Kasumi-1 (cell line): ENCODE measurements at regions not wholly inside any gene's neighbourhood (a gene's known extent, or its start where the extent isn't known, plus 50 kb on each side); places are given as distances from the start of the nearest gene placed in this dataset.
"Not testable (repeated sequence)": the region's sequence is repeated elsewhere in the genome, so short reads cannot be mapped to it uniquely, and the experiment has no call there.

ENCODE experiments used
- DNase-seq, 2 experiments: peaks; one replicate each; lab custom pipeline; 2025; lab: John Stamatoyannopoulos, UW

DNA sequence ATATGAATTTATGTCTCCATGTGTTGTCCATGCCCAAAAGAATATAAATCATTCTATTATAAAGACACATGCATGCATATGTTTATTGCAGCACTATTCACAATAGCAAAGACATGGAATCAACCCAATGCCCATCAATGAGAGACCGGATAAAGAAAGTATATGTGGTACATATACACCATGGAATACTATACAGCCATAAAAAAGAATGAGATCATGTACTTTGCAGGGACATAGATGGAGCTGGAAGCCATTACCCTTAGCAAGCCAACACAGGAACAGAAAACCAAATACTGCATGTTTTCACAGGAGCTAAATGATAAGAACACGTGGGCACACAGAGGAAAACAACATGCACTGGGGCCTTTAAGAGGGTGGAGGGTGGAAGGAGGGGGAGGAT is 639.1 kb downstream of the GATA3 start:
- not testable (repeated sequence) for DNase-seq

DNA sequence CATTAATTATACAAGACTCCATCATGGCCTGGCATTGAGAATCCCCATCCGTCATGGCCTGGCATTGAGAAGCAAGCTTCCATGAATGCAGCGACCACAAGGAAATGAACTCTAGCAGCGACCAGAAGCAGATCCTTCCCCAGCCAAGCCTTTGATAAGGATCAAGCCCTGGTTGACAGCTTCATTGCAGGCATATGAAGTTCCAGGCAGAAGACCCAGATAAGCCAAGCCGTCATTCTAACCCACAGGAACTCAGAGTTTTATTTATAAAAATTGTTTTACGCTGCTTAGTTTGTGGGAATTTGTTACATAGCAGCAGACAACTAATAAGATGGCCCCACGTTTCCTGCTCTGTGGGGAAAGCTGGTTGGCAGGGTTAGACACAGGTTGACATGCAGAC is 642.3 kb downstream of the GATA3 start:
- DNase-seq = no peak

DNA sequence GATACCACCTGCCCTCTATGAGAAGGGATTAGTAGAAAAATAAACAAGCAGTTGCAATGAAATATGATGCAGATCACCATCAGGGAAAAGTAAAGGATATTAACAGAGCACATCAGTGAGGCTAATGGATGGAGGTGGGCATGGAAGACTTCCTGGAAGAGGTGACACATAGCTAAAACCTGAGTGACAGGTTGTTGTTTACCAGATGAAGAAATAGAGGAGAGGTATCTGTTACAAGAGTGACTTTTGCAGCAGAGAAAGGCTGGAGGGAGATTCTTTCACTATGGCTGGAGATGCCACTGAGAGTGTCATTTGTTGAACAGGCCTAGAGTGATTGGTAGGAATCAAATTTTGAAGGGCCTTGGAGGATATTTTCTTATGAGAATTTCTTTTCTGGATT is 646.2 kb downstream of the GATA3 start:
- no peak for DNase-seq

DNA sequence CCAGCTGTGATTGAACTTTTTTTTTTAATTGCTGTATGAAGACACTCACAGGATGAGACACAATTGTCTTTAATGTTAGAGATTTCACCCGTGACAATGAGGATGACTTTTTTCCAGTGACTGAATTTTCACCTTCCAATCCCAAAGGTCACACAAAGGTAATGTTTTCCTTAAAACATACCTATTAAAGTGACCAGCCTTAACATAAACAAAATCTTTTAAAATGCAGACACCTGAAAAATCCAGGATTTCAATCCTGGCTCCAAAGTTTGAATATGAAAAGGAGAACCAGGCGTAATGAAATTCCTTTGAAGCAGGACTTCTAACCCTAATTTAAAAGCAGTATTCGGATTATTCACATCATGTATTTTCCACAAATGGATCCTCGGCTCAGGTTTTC is 647.7 kb downstream of the GATA3 start:
- no peak for DNase-seq

DNA sequence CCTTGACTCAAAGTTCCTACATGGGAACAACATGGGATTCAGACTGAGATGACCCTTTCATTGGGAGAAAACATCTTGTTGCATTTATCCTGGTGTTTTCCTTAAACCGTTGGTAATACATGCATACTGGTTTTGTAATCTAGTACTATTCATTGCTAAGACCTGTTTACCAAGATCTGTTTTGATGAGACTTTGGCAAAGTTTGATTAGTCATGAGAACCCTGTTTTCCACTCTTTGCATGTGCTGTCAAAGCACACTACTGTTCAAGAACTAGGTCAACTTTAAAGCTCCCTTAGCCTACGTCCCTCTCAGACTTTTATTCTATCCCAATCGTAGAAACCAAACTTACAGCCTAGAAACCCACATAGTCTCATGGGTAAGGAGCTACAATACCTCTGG is 650.9 kb downstream of the GATA3 start:
- no peak for DNase-seq

DNA sequence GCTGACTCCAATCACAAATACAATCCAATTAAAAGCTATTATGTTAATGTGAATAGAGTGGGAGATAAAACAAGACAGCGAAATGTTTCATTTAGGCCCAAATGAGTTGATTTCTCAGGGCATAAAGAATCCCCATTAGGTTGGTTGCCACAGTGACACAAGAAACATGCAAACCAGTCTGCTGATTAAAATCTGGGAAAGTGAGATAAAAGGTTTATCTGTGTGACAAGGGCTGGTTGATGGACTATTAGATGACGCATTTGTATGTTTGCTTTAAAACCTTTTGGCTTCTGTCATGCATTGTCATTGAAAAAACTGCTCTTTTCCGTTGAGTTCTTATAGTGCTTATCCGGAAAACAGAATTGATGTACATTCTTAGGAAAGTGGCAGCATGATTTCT is 658.2 kb downstream of the GATA3 start:
- DNase-seq = no peak

DNA sequence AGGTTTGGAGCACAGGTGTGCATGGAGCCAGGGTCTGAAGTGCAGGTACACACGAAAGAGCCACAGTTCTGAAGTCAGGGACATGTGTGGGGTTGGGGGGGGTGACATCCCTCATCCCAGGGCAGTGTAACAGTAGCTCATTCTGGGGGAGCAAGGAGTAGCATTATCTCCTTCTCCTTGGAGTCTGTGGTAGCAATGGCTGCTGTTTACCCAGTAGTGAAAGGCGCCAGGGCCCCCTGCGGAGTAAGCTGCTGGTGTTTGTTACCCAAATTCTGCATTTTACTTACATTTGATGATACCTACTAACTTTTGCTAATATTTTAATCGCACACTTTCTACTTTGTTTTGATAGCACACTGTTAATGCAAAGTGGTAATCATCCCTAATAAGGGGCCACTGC is 665.5 kb downstream of the GATA3 start:
- DNase-seq = no peak

DNA sequence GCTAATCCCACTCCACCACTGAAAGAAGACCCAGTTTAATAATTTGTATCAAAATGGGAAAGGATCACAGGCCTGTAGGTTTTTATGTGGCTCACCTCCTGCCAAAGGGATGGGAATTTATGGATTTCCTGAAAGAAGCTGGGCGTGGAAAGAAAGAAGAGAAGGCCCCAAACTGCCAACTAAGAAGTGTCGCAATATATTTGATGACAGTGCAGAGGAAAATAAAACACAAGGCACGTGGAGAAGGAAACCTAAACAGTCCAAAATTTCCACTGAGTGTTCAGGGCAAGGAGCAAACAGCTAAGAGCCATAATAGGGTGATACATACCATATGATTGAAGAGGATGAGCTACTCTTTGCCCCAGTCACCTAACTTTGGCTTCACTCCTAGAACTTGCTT is 667.2 kb downstream of the GATA3 start:
- no peak for DNase-seq

DNA sequence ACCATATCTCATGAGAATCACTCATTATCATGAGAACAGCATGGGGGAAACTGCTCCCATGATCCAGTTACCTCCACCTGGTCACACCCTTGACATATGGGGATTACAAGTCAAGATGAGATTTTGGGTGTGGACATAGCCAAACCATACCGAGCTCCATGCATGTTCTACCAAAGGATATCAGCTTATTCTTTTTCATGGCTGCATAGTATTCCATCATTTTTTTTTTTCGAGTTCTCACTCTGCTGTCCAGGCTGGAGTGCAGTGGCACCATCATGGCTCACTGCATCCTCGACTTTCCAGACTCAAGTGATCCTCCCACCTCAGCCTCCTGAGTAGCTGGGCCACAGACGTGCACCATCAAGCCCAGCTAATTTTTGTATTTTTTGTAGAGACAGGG is 668.3 kb downstream of the GATA3 start:
- DNase-seq = no peak

DNA sequence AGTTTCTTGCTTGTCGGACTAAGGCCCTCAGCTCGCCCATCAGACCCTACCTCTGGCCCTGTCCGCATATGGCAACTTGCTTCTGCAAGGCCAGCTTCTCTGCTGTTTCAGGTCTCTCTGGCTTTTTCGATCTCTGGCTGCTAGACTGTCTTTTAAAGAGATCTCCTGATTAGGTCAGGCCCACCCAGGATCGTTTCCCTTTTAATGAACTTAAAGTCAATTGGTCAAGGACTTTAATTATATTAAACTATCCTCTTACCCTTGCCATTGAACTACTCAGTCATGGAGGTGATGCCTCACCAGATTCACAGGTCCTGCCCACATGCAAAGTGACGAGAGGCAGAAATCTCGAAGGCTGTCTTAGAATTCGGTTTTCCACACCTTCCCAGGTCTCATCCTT is 670.9 kb downstream of the GATA3 start:
- DNase-seq = no peak

DNA sequence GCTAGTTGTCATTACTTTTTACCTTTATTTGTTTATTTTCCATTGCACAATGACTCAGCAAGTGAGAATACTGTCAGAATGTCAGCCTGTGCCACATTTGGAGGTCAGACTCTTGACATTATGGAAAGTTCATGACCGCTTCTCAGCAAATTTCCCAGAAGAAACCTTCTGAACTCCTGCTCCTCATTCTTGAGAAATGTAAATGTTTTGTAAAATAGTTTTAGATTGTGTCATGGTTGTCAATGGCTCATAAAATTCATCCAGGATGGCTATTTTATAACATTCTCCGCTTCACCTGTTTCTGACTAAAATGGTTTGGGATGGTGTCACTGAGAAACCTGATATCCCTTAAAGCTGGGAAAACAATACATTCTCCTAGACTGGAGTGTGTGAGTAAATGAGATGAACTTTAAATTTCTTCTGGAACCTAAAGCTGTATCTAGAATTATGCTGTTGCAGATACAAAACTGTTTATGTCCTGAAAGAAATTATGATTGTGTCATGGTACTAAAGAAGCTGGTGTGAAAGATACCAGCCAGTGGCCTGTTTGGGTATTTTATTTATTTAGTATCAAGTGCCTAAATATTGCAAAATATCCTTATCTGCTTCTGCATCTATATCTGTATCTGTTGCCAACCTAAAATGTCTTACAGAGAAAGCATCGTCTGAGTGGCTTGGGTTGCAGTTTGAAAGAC is 671.7 kb downstream of the GATA3 start:
- no peak for DNase-seq

DNA sequence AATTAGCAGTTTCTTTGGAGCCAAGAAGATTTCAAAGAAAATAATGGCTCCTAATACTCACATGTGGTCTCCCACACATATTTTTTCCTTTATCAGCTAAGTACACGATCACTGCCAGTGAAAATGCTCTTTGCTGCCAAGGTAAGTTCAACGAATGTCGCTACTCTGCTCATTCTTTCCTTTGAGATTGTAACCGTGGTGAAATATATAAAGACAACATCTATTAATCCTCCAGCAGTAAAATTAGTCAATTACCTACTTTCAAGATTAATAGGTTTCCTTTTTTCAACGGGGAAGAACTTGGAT is 672.2 kb downstream of the GATA3 start:
- DNase-seq = no peak

DNA sequence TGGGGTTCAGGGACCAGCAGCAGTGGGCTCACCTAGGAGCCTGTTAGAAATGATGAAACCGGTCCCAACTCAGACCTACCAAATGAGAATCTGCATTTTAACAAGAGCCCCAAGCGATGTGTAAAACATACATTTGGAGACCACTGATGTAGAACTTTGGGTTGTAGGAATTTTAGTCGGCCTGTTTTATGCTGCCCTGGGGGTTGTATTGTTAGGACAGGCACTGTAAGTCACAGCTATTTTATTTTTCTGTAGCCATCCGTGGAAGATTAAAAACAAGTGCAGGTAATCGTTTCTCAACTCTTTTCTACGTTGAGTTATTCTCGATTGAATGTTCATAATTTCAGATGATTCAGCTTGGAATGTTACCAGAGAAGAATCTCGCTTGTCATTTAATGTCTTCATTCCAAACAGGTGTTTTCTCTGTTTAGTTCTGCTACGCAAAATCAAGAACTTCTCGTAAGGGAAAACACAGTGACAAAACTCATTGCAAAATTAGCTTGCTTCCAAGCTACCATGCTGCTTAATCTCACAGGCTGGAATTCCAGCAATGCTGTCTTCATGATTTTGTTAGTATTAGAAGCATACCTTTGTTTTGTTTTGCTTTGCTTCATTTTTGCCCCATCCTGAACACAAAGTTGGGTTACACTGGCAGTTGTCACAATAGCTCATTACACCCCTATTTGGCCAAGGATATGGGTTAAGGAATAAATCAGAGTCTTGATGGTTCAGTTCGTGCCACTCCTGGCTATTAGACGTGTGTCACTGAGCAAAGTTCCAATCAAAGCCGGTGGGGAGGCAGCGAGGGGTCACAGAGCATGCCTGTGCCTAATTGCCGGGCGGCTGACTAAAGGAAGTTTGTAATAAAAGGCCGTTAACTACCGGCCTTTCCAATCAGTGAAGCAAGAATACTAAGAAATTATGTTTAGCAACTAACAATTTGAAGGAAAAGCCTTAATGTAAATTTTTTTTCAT is 676.9 kb downstream of the GATA3 start:
- no peak for DNase-seq

DNA sequence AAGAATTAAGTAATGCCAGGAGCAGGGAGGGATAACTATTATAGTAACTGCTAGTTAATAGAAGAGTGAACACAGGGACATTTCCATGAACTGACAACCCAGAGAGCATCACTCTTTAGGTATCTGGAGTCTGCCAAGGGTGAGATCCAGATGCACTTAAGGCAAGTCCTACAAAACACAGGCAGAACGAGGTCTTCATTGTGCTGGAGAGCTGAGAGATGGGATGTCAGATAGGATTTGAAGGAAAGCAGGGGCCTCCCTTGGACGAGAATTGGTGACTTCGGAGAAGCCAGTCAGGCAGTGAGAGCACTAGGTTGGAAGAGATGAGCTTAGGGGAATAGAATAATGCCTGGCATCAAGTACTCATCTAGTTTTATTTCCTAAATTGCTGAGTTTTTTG is 684.5 kb downstream of the GATA3 start:
- DNase-seq = no peak

DNA sequence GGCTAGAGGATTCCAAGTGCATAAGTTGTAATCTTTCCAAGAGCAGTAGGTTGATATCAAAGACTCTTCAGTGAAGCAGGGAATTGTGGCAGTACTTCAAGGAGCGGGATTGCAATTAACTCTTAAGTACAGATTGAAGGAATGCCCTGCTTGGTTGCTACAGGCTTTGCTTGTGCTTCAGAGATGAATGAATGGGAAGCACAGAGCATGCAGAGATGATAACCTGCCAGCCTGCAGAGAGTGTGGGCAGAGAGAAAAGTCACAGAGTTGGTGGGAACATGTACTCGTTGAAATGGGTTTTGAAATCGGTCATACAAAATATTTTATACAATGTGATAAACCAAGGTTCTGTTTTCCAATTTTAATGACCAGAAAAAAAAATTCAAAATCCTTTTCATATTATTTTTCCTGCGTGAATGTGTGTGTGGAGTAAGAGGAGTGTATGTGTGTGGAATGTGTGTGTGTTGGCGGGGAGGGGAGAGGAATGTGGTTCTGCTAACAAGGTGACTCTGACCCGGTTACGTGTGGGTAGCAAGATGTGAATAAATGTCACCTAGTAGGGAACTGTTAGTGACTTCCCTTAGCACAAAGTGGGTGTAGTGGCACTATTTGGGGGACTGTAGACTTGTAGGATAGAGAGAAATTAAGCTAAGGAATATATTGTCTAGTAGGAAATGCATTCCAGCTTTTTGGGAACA is 697.8 kb downstream of the GATA3 start:
- no peak for DNase-seq

DNA sequence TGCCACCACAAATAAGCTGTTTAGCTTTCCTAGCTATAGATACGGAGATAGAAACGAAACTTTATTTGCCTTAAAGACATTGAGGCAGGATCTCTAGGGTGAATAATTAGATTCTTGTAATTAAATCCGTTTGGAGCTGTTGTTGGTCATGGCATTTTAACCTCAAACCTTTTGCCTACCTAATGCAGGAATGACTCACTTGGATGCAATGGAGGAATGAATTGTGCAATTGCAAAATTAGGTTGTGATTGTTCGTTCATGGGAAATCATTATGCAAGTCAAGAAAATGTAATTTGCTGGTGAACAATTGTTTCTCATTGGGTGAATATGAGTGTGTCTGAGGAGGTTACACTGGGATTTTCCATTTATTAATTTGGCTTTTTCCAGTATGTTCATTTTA is 703.5 kb downstream of the GATA3 start:
- DNase-seq = no peak

DNA sequence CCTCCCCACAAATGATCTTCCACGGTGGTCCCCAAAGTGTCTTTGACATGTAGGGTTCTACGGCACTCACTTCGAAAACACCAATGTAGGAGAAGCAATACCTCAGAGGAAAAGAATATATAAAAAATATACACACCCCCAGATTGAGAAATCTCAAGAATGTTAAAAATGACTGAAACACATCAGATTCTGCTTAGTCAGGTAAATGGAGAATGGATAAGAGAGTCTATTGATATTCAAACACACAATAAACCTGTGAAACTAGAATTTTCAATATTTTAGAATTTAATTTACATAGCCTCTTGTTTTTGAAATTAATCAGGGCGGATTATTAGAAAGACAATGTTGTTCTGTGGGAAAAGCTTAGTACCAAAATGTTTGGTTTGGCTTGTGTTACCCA is 712.4 kb downstream of the GATA3 start:
- no peak for DNase-seq

DNA sequence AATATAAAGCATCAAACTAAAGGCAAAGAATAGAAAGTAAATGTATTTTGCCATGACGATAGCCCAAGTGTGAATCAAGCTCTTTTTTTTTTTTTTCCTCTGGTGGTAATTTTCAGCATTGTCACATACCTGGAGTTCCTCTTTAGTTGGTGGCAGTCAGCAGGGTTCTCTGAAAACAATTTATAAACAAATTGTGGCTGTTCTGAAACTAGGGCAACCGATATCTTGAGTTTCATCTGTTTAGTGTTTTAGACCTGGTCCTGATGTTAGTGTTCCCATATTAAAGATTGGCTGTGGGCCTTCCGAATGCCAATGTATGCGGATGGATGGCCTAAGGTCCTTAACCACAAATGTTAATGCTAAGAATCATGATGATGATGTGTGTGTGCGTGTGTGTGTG is 713.1 kb downstream of the GATA3 start:
- no peak for DNase-seq

DNA sequence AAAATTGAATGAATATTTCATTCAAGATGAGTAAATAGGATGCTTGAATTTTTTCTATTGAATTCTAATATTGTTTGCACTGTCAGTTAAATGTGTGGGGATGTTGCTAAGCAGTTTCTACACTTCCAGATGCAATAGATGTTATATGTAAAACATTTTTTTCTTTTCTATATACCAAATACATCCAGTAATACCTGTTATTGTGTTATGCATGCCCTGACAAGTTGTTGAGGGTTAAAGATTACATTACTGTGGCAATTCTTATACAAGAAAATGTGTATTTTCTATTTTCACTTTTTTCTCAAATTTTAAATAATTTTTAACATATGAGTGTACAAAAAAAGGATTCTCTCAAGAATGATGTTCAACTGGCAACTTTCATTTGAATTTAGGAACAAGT is 713.9 kb downstream of the GATA3 start:
- no peak for DNase-seq

DNA sequence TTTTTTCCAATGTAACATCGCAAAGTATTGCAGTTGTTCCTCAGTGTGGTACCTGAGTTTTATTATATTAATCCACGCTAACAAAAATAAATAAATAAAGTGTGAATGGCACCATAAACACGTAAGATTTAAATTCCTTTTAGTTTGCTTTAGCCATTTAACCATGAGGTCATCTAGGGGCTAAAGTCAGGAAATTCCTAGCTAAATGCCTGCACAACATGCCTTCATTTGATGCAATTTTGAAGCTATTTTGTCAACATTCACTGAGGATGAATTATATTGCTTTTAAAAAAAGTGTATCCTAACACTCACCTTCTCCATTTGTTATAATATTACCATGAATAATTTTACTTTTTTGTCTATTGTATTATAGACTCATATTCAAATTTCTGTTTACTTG is 714.4 kb downstream of the GATA3 start:
- no peak for DNase-seq

DNA sequence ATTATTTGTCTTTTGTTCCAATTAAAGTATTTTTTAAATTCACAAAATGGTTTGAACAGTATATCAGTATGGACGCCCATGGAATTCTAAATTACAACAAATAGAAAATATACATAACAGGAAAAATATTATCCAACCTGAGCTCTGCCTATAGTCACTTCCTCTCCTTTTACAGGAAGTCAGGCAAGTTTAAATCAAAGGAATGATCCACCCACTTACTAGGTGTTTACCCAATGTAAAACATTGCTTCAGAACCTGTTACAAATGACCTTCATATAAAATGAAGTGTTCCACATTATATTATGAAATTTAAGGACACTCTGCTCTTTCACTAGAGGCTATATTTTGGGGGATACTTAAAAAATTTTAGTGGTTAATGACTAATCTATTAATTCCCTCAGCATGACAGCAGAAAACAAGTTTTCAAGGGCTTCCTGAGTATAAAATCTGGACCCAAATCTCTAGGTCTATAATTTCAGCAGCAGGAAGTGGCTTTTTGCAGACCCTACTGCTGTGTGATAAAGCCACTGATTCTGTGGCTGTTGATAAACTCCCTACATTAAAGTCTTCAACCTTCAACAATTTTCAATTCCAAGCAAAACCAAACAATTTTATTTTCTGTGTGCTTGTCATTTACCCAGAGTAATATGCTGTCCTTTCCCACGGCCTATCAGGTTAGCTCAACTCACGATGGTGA is 722.6 kb downstream of the GATA3 start:
- no peak for DNase-seq

DNA sequence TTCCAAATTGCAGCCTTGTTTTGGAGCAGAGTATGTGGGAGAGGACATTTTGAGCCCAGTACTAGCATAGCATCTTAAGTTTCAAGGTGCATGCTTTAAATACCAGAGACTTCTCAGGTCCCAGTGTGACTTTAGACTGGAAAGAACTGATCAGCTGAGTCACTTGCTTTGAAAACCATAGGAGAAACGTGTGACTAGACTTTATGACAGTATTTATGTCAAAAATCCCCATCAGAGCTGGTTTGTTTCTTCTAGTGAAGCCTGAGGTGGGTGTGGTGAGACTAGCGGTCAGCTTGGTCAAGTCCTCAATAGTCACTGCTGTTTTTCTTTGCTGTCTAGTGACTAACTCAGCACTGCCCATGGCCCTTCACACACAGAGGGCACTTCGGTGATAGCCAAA is 724.2 kb downstream of the GATA3 start:
- DNase-seq = no peak
